Fibroblast of villous mesenchyme (primary cell): ENCODE measurements at regions not wholly inside any gene's neighbourhood (a gene's known extent, or its start where the extent isn't known, plus 50 kb on each side); places are given as distances from the start of the nearest gene placed in this dataset.
"Not testable (repeated sequence)": the region's sequence is repeated elsewhere in the genome, so short reads cannot be mapped to it uniquely, and the experiment has no call there.

ENCODE experiments used
- DNase-seq: peaks from one replicate; pipeline ENCODE4 v3.0.0-alpha.2; 2010; ENCODE audit warnings: low read depth
- H3K4me3 ChIP-seq: 2 replicates; pipeline ENCODE4 v1.5.1; 2011; ENCODE audit warnings: low read depth, mild to moderate bottlenecking, low read length
- TF ChIP-seq, protein P1 (sequence below): IDR thresholded peaks from 2 replicates; pipeline ENCODE4 v1.5.1; 2012; ENCODE audit warnings: low read depth, mild to moderate bottlenecking, low read length; ENCODE audit not compliant: insufficient read depth

GRCh38 chr5:27462936-27463335, 424.6 kb upstream of the CDH9 start:
- TF ChIP-seq, protein P1, sequence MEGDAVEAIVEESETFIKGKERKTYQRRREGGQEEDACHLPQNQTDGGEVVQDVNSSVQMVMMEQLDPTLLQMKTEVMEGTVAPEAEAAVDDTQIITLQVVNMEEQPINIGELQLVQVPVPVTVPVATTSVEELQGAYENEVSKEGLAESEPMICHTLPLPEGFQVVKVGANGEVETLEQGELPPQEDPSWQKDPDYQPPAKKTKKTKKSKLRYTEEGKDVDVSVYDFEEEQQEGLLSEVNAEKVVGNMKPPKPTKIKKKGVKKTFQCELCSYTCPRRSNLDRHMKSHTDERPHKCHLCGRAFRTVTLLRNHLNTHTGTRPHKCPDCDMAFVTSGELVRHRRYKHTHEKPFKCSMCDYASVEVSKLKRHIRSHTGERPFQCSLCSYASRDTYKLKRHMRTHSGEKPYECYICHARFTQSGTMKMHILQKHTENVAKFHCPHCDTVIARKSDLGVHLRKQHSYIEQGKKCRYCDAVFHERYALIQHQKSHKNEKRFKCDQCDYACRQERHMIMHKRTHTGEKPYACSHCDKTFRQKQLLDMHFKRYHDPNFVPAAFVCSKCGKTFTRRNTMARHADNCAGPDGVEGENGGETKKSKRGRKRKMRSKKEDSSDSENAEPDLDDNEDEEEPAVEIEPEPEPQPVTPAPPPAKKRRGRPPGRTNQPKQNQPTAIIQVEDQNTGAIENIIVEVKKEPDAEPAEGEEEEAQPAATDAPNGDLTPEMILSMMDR: no peak
- no peak overlapping the region for H3K4me3 ChIP-seq
- no peak for DNase-seq

- TF ChIP-seq, protein P1: no peak
- no peak for DNase-seq
- H3K4me3 ChIP-seq: no peak overlapping the region
Measured at GRCh38 chr5:27458287-27458686, 419.9 kb upstream of the CDH9 start.

GRCh38 chr5:27451377-27451776, 413.0 kb upstream of the CDH9 start:
- no peak overlapping the region for H3K4me3 ChIP-seq
- TF ChIP-seq, protein P1: no peak
- no peak for DNase-seq

DNA sequence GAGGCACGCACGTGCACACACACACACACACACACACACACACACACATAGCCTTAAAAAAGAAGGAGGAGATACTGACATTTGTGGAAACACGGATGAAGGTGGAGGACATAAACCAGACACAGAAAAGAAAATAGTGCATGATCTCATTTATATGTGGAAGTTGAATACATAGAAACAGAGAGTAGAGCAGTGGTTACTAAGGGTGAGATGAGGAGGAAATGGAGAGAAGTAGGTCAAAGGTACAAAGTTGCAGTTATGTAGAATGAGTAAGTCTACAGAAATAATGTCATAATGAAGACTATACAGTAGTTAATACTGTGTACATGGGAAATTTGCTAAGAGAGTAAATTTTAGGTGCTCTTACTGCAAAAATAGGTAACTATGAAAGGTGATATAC, 412.2 kb upstream of the CDH9 start:
- TF ChIP-seq, protein P1: no peak
- no peak overlapping the region for H3K4me3 ChIP-seq
- no peak for DNase-seq

- not testable (repeated sequence) for DNase-seq, H3K4me3 ChIP-seq
Measured at GRCh38 chr5:27439383-27439782, 401.0 kb upstream of the CDH9 start.

DNA sequence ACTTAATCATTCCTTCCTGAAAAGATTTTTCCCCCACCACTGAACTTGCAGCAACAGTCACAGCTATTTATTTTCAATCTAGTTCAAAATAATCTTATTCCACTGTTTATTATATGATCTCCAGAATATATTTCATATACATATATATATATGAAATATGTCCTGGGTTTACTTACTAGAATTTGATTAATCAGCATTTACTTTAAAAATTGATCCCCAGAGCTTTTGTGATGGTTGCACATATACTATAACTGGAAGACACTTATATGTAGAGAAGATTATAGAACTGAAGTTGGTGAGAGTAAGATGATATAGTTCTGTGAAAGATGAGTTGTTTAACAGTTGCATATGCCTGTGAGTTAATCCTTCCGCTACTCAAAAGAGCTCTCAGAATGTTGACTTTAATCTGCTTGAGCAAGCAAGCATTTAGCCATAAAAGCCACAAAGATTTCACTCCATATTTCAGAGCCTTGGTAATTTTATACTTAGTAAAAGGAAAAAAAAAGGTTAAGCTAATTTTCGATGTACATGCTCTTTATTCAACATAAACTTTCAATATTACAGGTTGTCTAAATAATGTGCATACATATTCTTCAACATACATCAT, 399.3 kb upstream of the CDH9 start:
- DNase-seq: no peak
- H3K4me3 ChIP-seq: no peak overlapping the region
- TF ChIP-seq, protein P1: no peak

- TF ChIP-seq, protein P1: no peak
- H3K4me3 ChIP-seq: no peak overlapping the region
- no peak for DNase-seq
Measured at GRCh38 chr5:27434335-27434734, 395.9 kb upstream of the CDH9 start.

DNA sequence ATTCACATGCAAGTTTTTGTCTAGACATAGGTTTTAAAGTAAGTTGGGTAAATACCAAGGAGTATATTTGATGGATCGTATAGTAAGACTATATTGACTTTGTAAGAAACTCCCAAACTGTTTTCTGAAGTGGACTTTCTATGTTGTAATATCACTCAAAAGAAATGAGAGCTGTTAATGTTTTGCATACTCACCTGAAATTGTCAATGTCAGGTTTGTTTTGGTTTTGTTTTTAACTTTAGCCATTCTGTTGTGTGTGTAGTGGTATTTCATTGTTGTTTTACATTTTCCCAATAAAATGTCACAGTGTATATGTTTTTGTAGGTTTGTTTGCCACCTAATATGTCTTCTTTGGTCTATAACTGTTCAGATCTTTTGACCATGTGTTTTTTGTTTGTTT, 375.7 kb upstream of the CDH9 start:
- TF ChIP-seq, protein P1: no peak
- H3K4me3 ChIP-seq: no peak overlapping the region
- no peak for DNase-seq
